Activated CD8-positive, alpha-beta T cell treated with anti-CD3 and anti-CD28 coated beads for 36 hours (primary cell): ENCODE measurements at regions not wholly inside any gene's neighbourhood (a gene's known extent, or its start where the extent isn't known, plus 50 kb on each side); places are given as distances from the start of the nearest gene placed in this dataset.
"Not testable (repeated sequence)": the region's sequence is repeated elsewhere in the genome, so short reads cannot be mapped to it uniquely, and the experiment has no call there.

Experiments
- ATAC-seq: fragments of 200-7000 bp; cut with Tn5 transposase; one replicate; pipeline ENCODE4 v1.10.0; 2021; ENCODE audit warnings: mild to moderate bottlenecking, moderate library complexity
- CTCF ChIA-PET: fragments of 350-600 bp; sonication (Branson Sonifier 250); formaldehyde crosslinking; loops from one replicate; lab custom pipeline; 2021; ENCODE audit warnings: antibody characterized with exemption; lab: Charles Lee
- POLR2A ChIA-PET: fragments of 350-600 bp; sonication (Branson Sonifier 250); formaldehyde crosslinking; loops from one replicate; lab custom pipeline; 2021; ENCODE audit warnings: antibody characterized with exemption; lab: Charles Lee
- DNase-seq: peaks from one replicate; pipeline ENCODE4 v3.0.0-alpha.2; 2020
- H3K27ac Mint-ChIP-seq: one replicate; pipeline ENCODE4 v1.8.0; 2021; ENCODE audit warnings: mild to moderate bottlenecking, mixed read lengths
- H3K27me3 Mint-ChIP-seq: one replicate; pipeline ENCODE4 v1.8.0; 2021; ENCODE audit warnings: mixed read lengths
- H3K36me3 Mint-ChIP-seq: one replicate; pipeline ENCODE4 v1.8.0; 2021; ENCODE audit warnings: low read depth, mixed read lengths
- H3K4me1 Mint-ChIP-seq: one replicate; pipeline ENCODE4 v1.8.0; 2021; ENCODE audit warnings: low read depth, mixed read lengths
- H3K4me3 Mint-ChIP-seq: one replicate; pipeline ENCODE4 v1.8.0; 2021; ENCODE audit warnings: mild to moderate bottlenecking, moderate library complexity, mixed read lengths
- H3K9me3 Mint-ChIP-seq: one replicate; pipeline ENCODE4 v1.8.0; 2021; ENCODE audit warnings: mixed read lengths
- CTCF ChIP-seq: fragments of 200-600 bp; IDR thresholded peaks from one replicate; pipeline ENCODE4 v1.8.0; 2022; ENCODE audit warnings: antibody characterized with exemption, mild to moderate bottlenecking
- intact Hi-C: fragments of 100-400 bp; cut with micrococcal nuclease; formaldehyde crosslinking; loops from one replicate; pipeline ENCODE4 v1.10.0; 2022

DNA sequence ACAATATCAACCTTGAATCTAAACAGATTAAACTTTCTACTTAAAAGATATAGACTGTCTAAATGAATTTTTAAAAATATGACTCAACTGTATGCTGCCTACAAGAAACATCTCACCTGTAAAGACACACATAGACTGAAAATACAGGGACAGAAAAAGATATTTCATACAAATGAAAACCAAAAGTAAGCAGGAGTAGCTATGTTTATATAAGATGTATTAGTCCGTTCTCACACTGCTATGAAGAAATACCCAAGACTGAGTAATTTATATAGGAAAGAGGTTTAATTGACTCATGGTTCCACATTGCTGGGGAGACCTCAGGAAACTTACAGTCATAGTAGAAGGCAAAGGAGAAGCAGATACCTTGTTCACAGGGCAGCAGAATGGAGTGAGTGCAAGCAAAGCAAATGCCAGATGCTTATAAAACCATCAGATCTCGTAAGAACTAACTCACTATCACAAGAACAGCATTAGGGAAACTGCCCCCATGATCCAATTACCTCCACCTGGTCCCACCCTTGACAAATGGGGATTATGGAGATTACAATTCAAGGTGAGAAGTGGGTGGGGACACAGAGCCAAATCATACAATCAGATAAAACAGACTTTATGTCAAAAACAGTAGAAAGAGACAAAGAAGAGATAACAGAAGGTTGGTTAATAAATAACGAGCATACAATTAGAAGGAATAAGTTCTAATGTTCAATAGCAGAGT, 214.4 kb upstream of the SLC39A10 start:
- no peak overlapping the region for H3K4me3 Mint-ChIP-seq
- H3K4me1 Mint-ChIP-seq, result no peaks in the 10 kb centered on the region
- ATAC-seq, result peak; percentile 39
- no peaks in the 10 kb centered on the region for H3K27me3 Mint-ChIP-seq
- ChIA-PET POLR2A (interaction anchor here (1.0 kb wide), 1 partner anchor 626 kb away, joined by 3 read pairs; the partner anchor contains the start of gene DNAH7), CTCF (interaction anchor here (0.6 kb wide), 1 partner anchor 115 kb away, joined by 3 read pairs; no protein-coding TSS in a partner anchor)
- intact Hi-C loops, result no loop called here
- H3K27ac Mint-ChIP-seq, result no peak overlapping the region
- no peak for TF ChIP-seq CTCF
- DNase-seq, result no peak
- peaks cover 21% of the 10 kb centered on the region for H3K9me3 Mint-ChIP-seq
- H3K36me3 Mint-ChIP-seq, result no peaks in the 10 kb centered on the region

DNA sequence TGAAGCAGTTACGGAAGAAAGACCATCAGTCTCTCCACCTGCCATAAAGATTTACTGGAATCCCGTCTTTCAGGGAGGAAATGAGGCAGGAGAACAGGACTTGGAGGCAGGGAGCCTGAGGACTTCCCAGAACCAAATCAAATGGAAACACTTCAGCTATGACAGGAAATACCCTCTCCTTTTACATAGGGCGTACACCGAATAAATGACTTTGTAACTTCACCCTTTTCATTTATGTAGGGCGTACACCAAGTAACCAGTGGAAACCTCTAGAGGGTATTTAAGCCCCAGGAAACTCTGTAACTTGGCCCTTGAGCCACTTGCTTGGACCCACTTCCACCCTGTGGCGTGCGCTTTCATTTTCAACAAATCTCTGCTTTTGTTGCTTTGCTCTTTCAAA, 218.3 kb upstream of the SLC39A10 start:
- H3K4me1 Mint-ChIP-seq, result no peaks in the 10 kb centered on the region
- H3K4me3 Mint-ChIP-seq, result no peak overlapping the region
- ATAC-seq, result no peak
- H3K27ac Mint-ChIP-seq, result no peak overlapping the region
- intact Hi-C loops, result no loop called here
- no peaks in the 10 kb centered on the region for H3K36me3 Mint-ChIP-seq
- ChIA-PET CTCF (no interaction called here), POLR2A (interaction anchor here (0.7 kb wide), 1 partner anchor 88 kb away, joined by 3 read pairs; no protein-coding TSS in a partner anchor)
- TF ChIP-seq CTCF, result no peak
- H3K27me3 Mint-ChIP-seq, result no peaks in the 10 kb centered on the region
- no peak for DNase-seq
- peaks cover 27% of the 10 kb centered on the region for H3K9me3 Mint-ChIP-seq

DNA sequence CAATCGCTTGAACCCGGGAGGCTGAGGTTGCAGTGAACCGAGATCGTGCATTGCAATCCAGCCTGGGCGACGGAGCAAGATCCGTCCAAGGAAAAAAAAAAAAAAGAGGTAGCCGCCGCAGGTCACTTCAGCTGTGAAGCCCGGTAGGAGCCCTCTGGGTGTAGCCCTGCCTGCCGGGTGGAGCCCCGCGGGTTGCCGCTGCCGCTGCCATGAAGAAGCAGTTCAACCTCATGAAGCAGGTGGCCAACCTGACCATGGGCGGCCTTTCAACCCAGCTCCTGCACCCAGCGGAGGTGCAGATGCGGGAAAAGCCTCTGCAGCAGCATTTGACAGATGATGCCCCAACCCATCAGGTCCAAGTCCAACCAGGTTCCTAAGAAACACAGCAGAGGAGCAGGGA, 219.5 kb upstream of the SLC39A10 start:
- H3K36me3 Mint-ChIP-seq, result no peaks in the 10 kb centered on the region
- ATAC-seq, result no peak
- intact Hi-C loops, result no loop called here
- no peak for TF ChIP-seq CTCF
- H3K4me3 Mint-ChIP-seq, result no peak overlapping the region
- H3K9me3 Mint-ChIP-seq, result peaks cover 26% of the 10 kb centered on the region
- H3K27ac Mint-ChIP-seq, result no peak overlapping the region
- H3K4me1 Mint-ChIP-seq, result no peaks in the 10 kb centered on the region
- H3K27me3 Mint-ChIP-seq, result no peaks in the 10 kb centered on the region
- no peak for DNase-seq
- POLR2A ChIA-PET, result no interaction called here
- CTCF ChIA-PET, result no interaction called here

DNA sequence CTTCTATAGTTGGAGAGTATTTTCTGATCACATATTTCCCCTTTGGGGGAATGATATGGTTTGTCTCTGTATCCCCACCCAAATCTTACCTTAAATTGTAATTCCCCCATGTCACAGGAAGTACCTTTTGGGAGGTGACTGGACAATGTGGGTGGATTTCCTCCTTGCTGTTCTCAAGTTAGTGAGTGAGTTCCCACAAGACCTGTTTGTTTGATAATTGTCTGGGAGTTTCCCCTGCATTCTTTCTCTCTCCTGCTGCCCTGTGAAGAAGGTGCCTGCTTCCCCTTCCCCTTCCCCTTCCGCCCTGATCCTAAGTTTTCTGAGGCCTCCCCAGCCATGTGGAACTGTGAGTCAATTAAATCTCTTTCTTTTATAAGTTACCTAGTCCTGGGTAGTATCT, 222.7 kb upstream of the SLC39A10 start:
- ChIA-PET CTCF (no interaction called here), POLR2A (no interaction called here)
- ATAC-seq (no peak), DNase-seq (no peak)
- intact Hi-C loops, result no loop called here
- H3K27me3 Mint-ChIP-seq, result no peaks in the 10 kb centered on the region
- no peaks in the 10 kb centered on the region for H3K36me3 Mint-ChIP-seq
- no peak overlapping the region for H3K27ac Mint-ChIP-seq
- no peaks in the 10 kb centered on the region for H3K4me1 Mint-ChIP-seq
- no peak overlapping the region for H3K4me3 Mint-ChIP-seq
- TF ChIP-seq CTCF, result no peak
- peaks cover 11% of the 10 kb centered on the region for H3K9me3 Mint-ChIP-seq

GRCh38 chr2:195433729-195434128, 223.3 kb upstream of the SLC39A10 start:
- peaks cover 11% of the 10 kb centered on the region for H3K9me3 Mint-ChIP-seq
- H3K36me3 Mint-ChIP-seq, H3K27ac Mint-ChIP-seq, H3K4me1 Mint-ChIP-seq, ATAC-seq, H3K4me3 Mint-ChIP-seq, DNase-seq, intact Hi-C loops, POLR2A ChIA-PET, CTCF ChIA-PET, H3K27me3 Mint-ChIP-seq: not testable (repeated sequence)
